A549 (cell line): ENCODE measurements at regions not wholly inside any gene's neighbourhood (a gene's known extent, or its start where the extent isn't known, plus 50 kb on each side); places are given as distances from the start of the nearest gene placed in this dataset.

ENCODE experiments used
- CTCF ChIP-seq: fragments of >200 bp; sonication (Bioruptor Twin); formaldehyde crosslinking; IDR thresholded peaks from 3 replicates; pipeline ENCODE4 v1.5.1; 2016
- ELK1 ChIP-seq: fragments of 150-350 bp; IDR thresholded peaks from 2 replicates; pipeline ENCODE4 v1.6.1; 2014; ENCODE audit warnings: low read depth, mild to moderate bottlenecking, low read length
- EP300 ChIP-seq, 2 experiments: fragments of >200 bp; sonication (Bioruptor Twin); formaldehyde crosslinking; IDR thresholded peaks; 2 replicates in 1 of 2; 3 replicates in 1 of 2; pipeline ENCODE4 v1.6.1; 2016 to 2017
- JUN ChIP-seq, 2 experiments: fragments of >200 bp; sonication (Bioruptor Twin); formaldehyde crosslinking; IDR thresholded peaks; 2 replicates in 1 of 2; 3 replicates in 1 of 2; pipeline ENCODE4 v1.6.1; 2016 to 2017
- JUNB ChIP-seq: fragments of >200 bp; sonication (Bioruptor Twin); formaldehyde crosslinking; IDR thresholded peaks from 2 replicates; pipeline ENCODE4 v1.6.1; 2016
- PBX3 ChIP-seq: IDR thresholded peaks from 2 replicates; pipeline ENCODE4 v1.6.1; 2012
- POLR2A ChIP-seq: IDR thresholded peaks from 2 replicates; pipeline ENCODE4 v1.6.1; 2012; ENCODE audit warnings: mild to moderate bottlenecking, low read length
- REST ChIP-seq: fragments of 200-600 bp; sonication (generic); IDR thresholded peaks from 2 replicates; pipeline ENCODE4 v1.6.1; 2016; ENCODE audit warnings: antibody characterized with exemption, mild to moderate bottlenecking, moderate library complexity

GRCh38 chr4:157706155-157706554 lies 466.7 kb downstream of the GASK1B start:
- TF ChIP-seq JUN (IDR thresholded peaks at IDR 0.05) (no peak), JUNB (no peak), CTCF (no peak), POLR2A (no peak), REST (no peak), PBX3 (no peak), EP300 (IDR thresholded peaks at IDR 0.05) (no peak), ELK1 (no peak)
